Peyer's patch (tissue), 4 donors: ENCODE measurements at regions not wholly inside any gene's neighbourhood (a gene's known extent, or its start where the extent isn't known, plus 50 kb on each side); places are given as distances from the start of the nearest gene placed in this dataset.

Experiments
- CTCF ChIP-seq, 6 experiments: fragments of 450-650 bp in 4 of 6; fragments of 200-600 bp in 2 of 6; sonication (generic) in 1 of 6; IDR thresholded peaks; one replicate each; pipeline ENCODE4 v1.5.1; 2017 to 2019; ENCODE audit warnings: antibody characterized with exemption in 6 of 6, mild to moderate bottlenecking in 3 of 6, moderate library complexity in 1 of 6
- POLR2A ChIP-seq, 2 donors: fragments of 450-650 bp; IDR thresholded peaks; one replicate each; pipeline ENCODE4 v1.5.1; 2017; ENCODE audit warnings: antibody characterized with exemption in 2 of 2, mild to moderate bottlenecking in 2 of 2, moderate library complexity in 2 of 2

- TF ChIP-seq CTCF (IDR thresholded peaks at IDR 0.05) (no peak), POLR2A (IDR thresholded peaks at IDR 0.05) (no peak)
These were observed 534.5 kb upstream of the SEMA6D start for GRCh38 chr15:47182818-47183217.
